OCI-LY1 (cell line): ENCODE measurements at regions not wholly inside any gene's neighbourhood (a gene's known extent, or its start where the extent isn't known, plus 50 kb on each side); places are given as distances from the start of the nearest gene placed in this dataset.

Experiments used
- H2AFZ ChIP-seq: fragments of 200-600 bp; sonication (generic), shearing (Covaris generic); 2 replicates; pipeline ENCODE4 v1.6.0; 2014; ENCODE audit warnings: antibody characterized with exemption, mild to moderate bottlenecking, low read length
- H3F3A ChIP-seq: fragments of 200-600 bp; sonication (generic), shearing (Covaris generic); 2 replicates; pipeline ENCODE4 v1.6.0; 2014; ENCODE audit warnings: mild to moderate bottlenecking, antibody characterized with exemption, low read length, moderate library complexity; ENCODE audit not compliant: insufficient read depth
- H3K27ac ChIP-seq: fragments of 200-600 bp; sonication (generic); 2 replicates; pipeline ENCODE4 v1.5.1; 2014; ENCODE audit warnings: low read length, mixed run types, mild to moderate bottlenecking, low read depth; ENCODE audit not compliant: poor library complexity, severe bottlenecking
- H3K27me3 ChIP-seq: fragments of 200-600 bp; sonication (generic); 2 replicates; pipeline ENCODE4 v1.6.0; 2014; ENCODE audit warnings: antibody characterized with exemption, mild to moderate bottlenecking, low read length, moderate library complexity; ENCODE audit not compliant: insufficient read depth
- H3K36me3 ChIP-seq: fragments of 200-600 bp; sonication (generic); 2 replicates; pipeline ENCODE4 v1.6.1; 2014; ENCODE audit warnings: mild to moderate bottlenecking, antibody characterized with exemption, low read length, moderate library complexity, mixed read lengths; ENCODE audit not compliant: insufficient read depth
- H3K4me1 ChIP-seq: fragments of 200-600 bp; sonication (generic); 2 replicates; pipeline ENCODE4 v1.5.1; 2014; ENCODE audit warnings: mild to moderate bottlenecking, low read length, moderate library complexity; ENCODE audit not compliant: insufficient read depth, severe bottlenecking
- H3K4me2 ChIP-seq: fragments of 200-600 bp; sonication (generic), shearing (Covaris generic); 2 replicates; pipeline ENCODE4 v1.6.1; 2014; ENCODE audit warnings: low read length
- H3K4me3 ChIP-seq: fragments of 200-600 bp; sonication (generic); 2 replicates; pipeline ENCODE4 v1.5.1; 2014; ENCODE audit warnings: low read length, low read depth, mild to moderate bottlenecking, mixed read lengths; ENCODE audit not compliant: poor library complexity, severe bottlenecking
- H3K79me2 ChIP-seq: fragments of 200-600 bp; shearing (Covaris generic); 2 replicates; pipeline ENCODE4 v1.6.1; 2016; ENCODE audit warnings: mixed run types, low read length, mixed read lengths; ENCODE audit not compliant: insufficient read depth
- H3K9ac ChIP-seq: fragments of 200-600 bp; sonication (generic), shearing (Covaris generic); 2 replicates; pipeline ENCODE4 v1.6.1; 2014; ENCODE audit warnings: mild to moderate bottlenecking, low read length, mixed read lengths
- H3K9me2 ChIP-seq: fragments of 200-600 bp; sonication (generic), shearing (Covaris generic); 2 replicates; pipeline ENCODE4 v1.6.1; 2014; ENCODE audit warnings: low read depth, mild to moderate bottlenecking, low read length, mixed read lengths
- H3K9me3 ChIP-seq: fragments of 200-600 bp; shearing (Covaris generic); 2 replicates; pipeline ENCODE4 v1.6.1; 2014; ENCODE audit warnings: low read length, mixed read lengths
- H4K20me1 ChIP-seq: fragments of 200-600 bp; sonication (generic), shearing (Covaris generic); 2 replicates; pipeline ENCODE4 v1.6.0; 2016; ENCODE audit warnings: mild to moderate bottlenecking, low read length; ENCODE audit not compliant: insufficient read depth
- EZH2 ChIP-seq: fragments of 200-600 bp; sonication (generic), shearing (Covaris generic); IDR thresholded peaks from 2 replicates; pipeline ENCODE4 v1.8.0; 2017; ENCODE audit warnings: borderline replicate concordance, mixed run types, mild to moderate bottlenecking, antibody characterized with exemption, low read length, moderate library complexity, mixed read lengths
- TF ChIP-seq, protein P1 (sequence below): fragments of 200-600 bp; sonication (generic), shearing (Covaris generic); IDR thresholded peaks from 2 replicates; pipeline ENCODE4 v1.5.1; 2017; ENCODE audit warnings: mild to moderate bottlenecking, antibody characterized with exemption, low read length, moderate library complexity, mixed read lengths

DNA sequence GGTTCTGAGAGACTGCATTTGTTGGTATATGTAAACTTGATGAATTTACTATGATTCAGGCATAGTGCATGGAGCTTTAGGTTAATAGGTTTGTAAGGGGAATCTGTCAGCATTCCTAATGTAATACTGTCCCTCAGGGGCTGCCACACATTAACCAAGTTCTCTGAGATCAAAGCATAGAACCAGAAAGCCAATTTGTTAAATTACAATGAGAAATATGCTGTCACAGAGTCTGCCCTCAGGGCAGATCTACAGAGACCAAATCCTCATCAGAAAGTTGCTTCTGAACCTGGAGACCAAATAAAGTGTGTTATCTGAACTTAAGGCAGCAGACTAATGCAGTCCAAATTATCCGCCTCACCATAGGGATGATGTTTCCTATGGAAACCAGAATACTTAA is 250.8 kb upstream of the HTR1E start:
- Histone ChIP-seq H4K20me1 (no peaks in the 10 kb centered on the region), H3F3A (no peaks in the 10 kb centered on the region), H2AFZ (no peak overlapping the region), H3K9me2 (no peaks in the 10 kb centered on the region), H3K4me3 (no peak overlapping the region), H3K79me2 (no peaks in the 10 kb centered on the region), H3K9me3 (no peaks in the 10 kb centered on the region), H3K4me1 (no peaks in the 10 kb centered on the region), H3K27ac (no peak overlapping the region), H3K9ac (no peak overlapping the region), H3K27me3 (no peaks in the 10 kb centered on the region), H3K36me3 (no peaks in the 10 kb centered on the region), H3K4me2 (no peak overlapping the region)
- no peak for TF ChIP-seq EZH2
- TF ChIP-seq, protein P1, sequence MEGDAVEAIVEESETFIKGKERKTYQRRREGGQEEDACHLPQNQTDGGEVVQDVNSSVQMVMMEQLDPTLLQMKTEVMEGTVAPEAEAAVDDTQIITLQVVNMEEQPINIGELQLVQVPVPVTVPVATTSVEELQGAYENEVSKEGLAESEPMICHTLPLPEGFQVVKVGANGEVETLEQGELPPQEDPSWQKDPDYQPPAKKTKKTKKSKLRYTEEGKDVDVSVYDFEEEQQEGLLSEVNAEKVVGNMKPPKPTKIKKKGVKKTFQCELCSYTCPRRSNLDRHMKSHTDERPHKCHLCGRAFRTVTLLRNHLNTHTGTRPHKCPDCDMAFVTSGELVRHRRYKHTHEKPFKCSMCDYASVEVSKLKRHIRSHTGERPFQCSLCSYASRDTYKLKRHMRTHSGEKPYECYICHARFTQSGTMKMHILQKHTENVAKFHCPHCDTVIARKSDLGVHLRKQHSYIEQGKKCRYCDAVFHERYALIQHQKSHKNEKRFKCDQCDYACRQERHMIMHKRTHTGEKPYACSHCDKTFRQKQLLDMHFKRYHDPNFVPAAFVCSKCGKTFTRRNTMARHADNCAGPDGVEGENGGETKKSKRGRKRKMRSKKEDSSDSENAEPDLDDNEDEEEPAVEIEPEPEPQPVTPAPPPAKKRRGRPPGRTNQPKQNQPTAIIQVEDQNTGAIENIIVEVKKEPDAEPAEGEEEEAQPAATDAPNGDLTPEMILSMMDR = no peak

DNA sequence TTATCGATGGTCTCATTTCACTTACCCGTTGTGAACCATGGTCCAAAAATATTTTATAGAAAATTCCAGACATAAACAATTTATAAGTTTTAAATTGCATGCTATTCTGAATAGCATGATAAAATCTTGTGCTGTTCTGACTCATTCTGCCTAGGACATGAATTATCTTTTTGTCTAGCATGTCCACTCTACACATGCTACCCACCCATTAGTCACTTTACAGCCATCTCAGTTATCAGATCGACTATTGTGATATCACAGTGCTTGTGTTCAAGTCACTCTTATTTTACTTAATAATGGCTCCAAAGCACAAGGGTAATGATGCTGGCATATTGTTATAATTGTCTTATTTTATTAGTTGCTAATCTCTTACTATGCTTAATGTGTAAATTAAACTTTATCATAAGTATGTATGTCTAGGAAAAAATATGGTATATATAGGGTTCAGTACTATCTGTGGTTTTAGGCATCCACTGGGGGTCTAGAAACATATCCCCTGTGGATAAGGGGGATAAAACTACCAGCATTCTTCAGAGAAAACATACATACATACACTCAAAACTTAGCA is 252.0 kb upstream of the HTR1E start:
- no peaks in the 10 kb centered on the region for H3K79me2 ChIP-seq
- H3K4me1 ChIP-seq = no peaks in the 10 kb centered on the region
- H3K36me3 ChIP-seq = no peaks in the 10 kb centered on the region
- no peaks in the 10 kb centered on the region for H3K9me3 ChIP-seq
- TF ChIP-seq EZH2 = no peak
- TF ChIP-seq, protein P1 = no peak
- H3F3A ChIP-seq = no peaks in the 10 kb centered on the region
- H3K27me3 ChIP-seq = no peaks in the 10 kb centered on the region
- H3K9me2 ChIP-seq = no peaks in the 10 kb centered on the region
- no peak overlapping the region for H3K4me2 ChIP-seq
- H4K20me1 ChIP-seq = no peaks in the 10 kb centered on the region
- no peak overlapping the region for H2AFZ ChIP-seq
- no peak overlapping the region for H3K27ac ChIP-seq
- no peak overlapping the region for H3K9ac ChIP-seq
- H3K4me3 ChIP-seq = no peak overlapping the region

DNA sequence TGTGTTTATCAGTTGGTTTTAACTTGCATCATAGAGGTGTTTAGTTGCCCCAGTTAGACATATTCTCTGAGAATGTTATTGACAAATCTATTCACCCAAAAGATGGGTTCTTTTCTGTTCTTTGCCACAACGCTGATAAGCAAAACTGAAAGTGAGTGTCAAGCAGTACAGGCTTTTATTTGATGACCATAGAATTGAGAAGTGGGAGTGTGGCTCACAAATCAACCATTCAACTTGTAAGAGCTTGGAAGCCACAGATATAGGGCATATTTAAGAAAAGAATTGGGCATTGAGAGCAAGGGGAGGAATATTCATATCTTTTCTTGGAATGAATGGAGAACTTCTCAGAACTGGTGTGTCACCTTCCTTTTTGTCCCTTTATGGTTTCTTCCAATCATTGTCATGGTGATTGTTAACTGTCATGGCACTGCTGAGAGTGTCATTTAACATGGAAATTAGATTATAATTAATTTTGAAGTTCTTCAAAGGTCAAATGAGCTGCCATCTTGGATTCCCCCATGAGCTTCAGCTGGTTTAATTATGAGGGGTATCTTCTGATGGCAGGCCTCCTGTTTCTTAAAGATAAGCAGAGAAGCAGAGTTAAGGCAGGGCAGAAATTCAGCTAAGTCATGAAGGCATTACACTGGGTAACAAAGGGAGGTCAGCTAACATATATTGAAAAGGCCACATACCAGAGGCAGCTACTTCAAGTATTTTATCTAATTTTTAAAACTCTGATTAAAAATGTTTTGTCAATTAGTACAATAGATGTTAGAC is 254.0 kb upstream of the HTR1E start:
- no peak overlapping the region for H3K4me3 ChIP-seq
- no peaks in the 10 kb centered on the region for H4K20me1 ChIP-seq
- no peaks in the 10 kb centered on the region for H3K27me3 ChIP-seq
- TF ChIP-seq, protein P1 = no peak
- TF ChIP-seq EZH2 = no peak
- no peak overlapping the region for H2AFZ ChIP-seq
- no peak overlapping the region for H3K27ac ChIP-seq
- H3K9me2 ChIP-seq = no peaks in the 10 kb centered on the region
- no peaks in the 10 kb centered on the region for H3K36me3 ChIP-seq
- H3K9ac ChIP-seq = no peak overlapping the region
- no peaks in the 10 kb centered on the region for H3K79me2 ChIP-seq
- H3K9me3 ChIP-seq = no peaks in the 10 kb centered on the region
- H3K4me1 ChIP-seq = no peaks in the 10 kb centered on the region
- no peak overlapping the region for H3K4me2 ChIP-seq
- H3F3A ChIP-seq = no peaks in the 10 kb centered on the region
